GM19372 (cell line): ENCODE measurements at regions not wholly inside any gene's neighbourhood (a gene's known extent, or its start where the extent isn't known, plus 50 kb on each side); places are given as distances from the start of the nearest gene placed in this dataset.

Experiments
- ATAC-seq: cut with Tn5 transposase; IDR thresholded peaks from one replicate; pipeline ENCODE4 v1.9.1; 2021; ENCODE audit warnings: mild to moderate bottlenecking, low read depth, moderate library complexity; ENCODE audit not compliant: unreplicated experiment

- ATAC-seq, result no peak
Measured at GRCh38 chr1:30395631-30396030, 327.8 kb downstream of the MATN1 start.

GRCh38 chr1:30388386-30388785, 335.0 kb downstream of the MATN1 start:
- ATAC-seq, result no peak

- ATAC-seq, result no peak
Measured at GRCh38 chr1:30386156-30386926, 337.0 kb downstream of the MATN1 start.

DNA sequence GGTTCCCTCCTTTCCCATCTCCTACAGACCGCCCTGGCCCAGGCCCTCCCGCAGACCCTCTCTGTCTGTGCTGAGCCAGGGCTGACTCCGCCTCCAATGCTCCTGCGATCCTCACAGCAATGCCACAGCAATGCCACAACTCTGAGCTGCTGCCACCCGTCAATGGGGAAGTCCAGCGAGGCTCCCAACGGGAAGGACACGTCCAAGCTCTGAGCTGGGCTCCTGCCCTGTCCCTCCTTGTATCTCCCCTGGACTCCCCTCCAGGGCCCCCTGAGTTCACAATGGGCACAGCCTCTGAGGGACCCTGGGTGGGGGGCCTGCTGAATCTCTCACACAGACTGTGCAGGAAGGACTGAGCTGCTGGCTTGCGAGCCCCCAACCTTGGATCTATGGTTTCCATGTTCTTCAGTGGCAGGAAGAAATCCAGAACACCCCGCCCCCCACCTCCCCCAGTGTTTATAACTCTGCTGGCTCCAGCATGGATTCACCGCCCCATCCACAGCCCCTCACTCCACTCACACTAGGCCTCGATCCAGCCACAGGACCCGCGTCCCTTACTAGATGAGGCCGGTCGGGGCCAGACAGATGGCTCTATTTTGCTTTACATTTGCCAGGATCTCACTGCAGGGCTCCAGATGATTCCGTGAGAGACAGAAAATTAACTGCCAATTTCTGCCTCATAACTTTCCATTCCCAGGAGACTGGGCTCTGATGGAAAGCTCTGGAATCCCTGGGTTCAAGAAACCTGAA, 338.0 kb downstream of the MATN1 start:
- no peak for ATAC-seq

- ATAC-seq, result no peak
Measured at GRCh38 chr1:30384286-30385245, 338.8 kb downstream of the MATN1 start.

- no peak for ATAC-seq
Measured at GRCh38 chr1:30383221-30383711, 340.1 kb downstream of the MATN1 start.

DNA sequence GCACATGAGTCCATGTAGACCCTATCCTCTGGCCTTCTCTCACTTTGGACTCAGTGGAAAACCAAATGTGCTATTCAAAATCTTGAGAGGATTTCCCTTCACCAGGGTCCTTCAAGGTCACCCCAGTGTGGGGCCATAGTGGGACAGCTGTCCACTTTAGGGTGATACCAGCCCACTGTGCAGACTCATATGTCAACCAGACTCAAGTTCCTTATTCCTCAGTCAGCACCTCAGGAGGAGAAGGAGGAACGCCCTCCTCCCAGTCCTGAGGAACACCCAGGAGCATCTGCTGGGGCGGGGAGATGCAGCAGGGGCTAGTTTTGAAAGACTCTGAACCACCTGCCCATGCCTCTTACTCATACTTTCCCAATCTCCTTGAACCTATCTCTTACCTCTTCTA, 340.9 kb downstream of the MATN1 start:
- ATAC-seq, result no peak

DNA sequence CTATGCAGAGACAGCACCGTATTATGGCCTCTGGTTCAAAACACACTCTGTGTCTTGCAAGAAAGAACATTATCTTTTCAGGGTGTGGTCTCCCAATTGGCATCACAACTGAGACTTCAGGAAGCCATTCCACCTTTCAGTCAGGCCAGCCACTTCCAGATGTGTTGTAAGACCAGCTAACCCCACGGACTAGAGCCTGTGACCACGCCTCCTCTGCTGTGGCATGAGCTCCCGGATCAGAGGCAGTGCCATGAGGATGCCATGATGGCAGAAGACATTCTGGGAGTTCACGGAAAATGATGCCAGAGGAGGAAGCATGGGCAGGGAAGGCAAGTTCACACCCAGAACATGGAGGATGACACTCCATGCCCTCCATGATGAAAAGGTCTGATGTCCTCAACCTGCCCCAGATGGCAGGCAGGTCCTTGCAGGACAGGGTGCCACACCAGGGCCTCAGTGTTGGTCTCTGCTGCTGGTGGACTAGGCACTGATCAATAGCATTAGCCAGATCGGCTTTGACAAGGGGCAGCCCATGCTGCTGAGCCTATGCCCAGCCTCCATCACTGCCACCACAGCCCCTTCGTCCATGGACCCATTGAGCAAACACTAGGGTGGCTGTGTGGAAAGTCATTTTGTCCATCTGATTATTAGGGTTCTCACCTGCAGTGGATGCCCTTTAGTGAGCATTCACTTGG, 341.6 kb downstream of the MATN1 start:
- no peak for ATAC-seq

DNA sequence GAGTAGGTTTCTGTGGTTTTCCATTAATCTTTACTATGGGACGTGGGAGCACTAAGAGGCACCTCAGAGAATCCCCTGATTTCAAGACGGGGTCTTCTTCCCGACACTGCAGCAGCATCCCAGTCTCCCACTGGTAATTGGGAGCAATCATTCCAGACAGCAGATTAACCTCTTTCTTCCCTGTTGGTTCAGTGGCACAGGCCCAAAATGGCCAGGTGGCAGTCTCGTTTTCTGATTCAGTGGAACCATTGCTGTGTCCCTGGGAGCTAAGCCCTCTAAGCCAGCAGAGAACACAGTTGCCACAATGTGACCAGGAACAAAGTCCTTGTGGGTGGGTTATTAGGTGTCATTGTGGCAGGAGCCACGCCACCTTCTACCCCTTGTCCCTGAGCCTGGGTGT, 342.1 kb downstream of the MATN1 start:
- ATAC-seq, result no peak

DNA sequence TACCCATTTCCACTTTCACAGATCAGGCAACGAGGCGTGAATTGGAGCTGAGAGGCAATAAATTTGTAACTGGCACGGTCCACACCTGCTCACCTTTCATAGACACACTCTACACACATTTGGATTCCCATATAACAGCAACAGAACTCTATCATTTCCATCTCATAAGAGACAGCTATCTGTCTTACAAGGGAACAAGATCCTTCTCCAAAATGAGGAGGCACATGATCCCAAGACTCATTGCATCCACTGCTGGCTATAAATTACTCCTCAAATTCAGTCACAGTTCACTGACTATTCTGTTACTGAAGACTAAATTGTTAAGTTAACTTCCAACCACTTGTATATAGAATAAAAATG, 342.8 kb downstream of the MATN1 start:
- no peak for ATAC-seq

DNA sequence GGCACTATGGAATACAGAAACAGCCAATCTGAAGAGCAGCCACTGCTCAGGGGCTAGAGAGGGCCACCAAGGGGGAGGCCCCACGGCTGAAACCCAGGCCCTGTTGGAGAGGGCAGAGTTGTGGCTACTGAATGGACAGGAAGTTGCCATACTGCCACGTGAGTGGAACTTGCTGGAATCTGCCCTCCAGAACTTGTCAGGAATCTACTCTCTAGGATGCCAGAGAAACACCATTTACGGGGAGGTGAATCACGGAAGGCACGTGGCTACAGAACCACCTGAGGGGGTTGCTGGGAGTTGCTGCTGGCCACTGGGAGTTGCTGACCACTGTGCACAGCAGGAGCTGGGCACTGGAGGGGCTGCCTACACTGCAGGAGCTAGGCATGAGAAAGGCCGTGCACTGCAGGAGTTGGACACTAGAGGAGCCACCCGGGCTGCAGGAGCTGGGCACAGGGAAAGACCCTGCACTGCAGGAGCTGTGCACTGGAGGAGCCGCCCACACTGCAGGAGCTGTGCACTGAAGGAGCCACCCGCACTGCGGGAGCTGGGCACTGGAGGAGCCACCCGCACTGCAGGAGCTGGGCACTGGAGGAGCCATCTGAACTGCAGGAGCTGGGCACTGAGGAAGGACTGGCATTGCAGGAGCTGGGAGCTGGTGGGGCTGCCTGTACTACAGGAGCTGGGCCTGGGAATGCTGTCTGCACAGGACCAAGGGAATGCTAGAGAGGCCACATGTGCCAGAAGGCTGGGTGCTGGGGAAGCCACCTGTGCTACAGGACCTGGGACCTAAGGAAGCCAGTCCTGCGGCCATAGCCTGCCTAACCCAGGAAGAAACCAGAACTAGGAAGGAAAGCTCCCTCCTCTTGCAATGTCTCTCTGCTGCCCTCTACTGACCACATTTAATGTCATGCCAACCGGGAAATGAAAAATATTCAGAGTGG, 343.4 kb downstream of the MATN1 start:
- no peak for ATAC-seq

DNA sequence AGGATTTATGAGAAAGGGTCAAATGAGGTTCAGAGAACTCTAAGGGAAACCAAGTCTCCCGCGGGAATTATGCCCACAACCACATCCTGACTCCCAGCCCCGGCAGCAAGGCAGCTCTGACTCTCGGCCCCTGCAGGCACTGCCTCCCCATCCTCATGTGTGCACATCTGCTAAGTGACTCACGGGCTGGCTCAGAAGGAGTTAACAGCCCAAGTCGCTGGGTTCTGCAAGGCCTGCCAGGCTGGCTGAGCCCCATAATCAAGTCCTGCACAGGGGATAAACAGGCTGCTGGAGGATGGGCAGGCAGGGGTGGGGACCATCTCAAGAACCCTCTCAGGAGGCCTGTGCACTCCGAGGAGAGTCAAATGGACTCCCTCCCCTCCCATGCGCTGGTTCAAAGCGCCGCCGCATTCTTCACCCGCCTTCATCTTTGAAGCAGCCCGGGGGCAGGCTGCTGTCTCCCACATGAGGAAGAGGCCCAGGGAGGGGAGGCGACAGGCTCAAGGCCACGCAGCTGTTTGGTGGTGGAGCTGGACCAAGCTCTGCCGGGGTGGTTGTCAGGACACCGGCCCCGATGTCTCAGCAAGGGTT, 344.3 kb downstream of the MATN1 start:
- no peak for ATAC-seq

DNA sequence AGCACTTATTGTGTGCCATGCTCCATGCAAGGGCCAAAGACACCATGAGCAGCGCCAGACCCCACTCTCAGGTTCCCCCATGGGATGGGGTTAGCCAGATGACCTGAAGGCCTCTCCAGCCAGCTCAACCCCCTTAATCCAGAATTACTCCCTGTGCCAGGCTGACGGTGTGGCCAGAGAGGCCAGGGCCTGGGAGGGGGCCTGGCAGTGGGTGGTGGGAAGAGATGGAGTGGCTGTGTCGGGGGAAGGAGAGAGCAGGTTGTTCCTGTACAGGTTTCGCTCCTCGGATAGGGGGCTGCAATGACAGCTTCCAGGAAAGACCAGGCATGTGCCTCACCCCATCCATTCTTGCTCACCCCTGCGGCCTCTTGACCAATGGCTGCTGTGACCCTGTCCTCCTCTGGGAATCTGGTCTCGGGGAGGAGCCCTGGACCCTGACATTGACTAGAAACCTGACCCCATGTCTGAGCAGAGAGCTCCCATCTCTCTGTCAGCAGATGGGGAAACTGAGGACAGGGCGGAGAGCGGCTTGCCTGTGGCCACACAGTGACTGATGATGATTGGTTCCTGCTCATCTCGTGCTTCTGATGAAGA, 345.3 kb downstream of the MATN1 start:
- no peak for ATAC-seq

- no peak for ATAC-seq
Measured at GRCh38 chr1:30377230-30378002, 346.0 kb downstream of the MATN1 start.

GRCh38 chr1:30376054-30376697, 347.2 kb downstream of the MATN1 start:
- ATAC-seq, result no peak

- no peak for ATAC-seq
Measured at GRCh38 chr1:30375156-30375555, 348.2 kb downstream of the MATN1 start.

DNA sequence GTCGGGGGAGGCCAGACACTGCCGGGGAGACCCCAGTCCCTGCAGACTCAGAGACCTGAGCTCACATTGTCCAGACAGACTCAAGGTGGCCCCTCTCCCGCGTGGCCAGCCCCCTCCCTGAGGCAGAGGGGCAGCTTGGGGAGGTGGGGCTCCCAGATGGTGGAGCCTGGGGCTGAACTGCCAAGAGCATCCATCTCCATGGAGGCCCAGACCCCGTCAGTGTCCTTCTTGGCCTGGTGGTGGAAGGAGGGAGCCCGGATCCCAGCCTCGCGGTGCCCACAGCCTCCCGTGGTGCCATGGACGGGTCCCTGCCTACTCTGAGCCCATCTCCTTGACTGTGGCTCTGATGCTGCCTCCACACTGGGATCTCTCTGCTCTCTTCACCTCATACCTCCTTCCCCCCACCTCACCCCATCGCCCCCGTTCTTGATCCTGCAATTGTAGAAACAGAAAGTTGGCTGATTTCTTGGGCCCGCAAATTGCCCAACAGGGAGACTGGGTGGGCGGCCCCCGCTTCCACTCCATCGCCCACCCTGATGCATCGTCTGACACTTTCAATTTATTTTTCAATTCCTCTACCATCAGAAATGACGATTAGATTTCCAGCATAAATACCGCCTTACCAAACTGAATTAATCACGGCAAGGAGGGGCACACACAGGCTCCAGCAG, 348.9 kb downstream of the MATN1 start:
- no peak for ATAC-seq
